ENCODE measurements at regions not wholly inside any gene's neighbourhood (a gene's known extent, or its start where the extent isn't known, plus 50 kb on each side); places are given as distances from the start of the nearest gene placed in this dataset.

DNA sequence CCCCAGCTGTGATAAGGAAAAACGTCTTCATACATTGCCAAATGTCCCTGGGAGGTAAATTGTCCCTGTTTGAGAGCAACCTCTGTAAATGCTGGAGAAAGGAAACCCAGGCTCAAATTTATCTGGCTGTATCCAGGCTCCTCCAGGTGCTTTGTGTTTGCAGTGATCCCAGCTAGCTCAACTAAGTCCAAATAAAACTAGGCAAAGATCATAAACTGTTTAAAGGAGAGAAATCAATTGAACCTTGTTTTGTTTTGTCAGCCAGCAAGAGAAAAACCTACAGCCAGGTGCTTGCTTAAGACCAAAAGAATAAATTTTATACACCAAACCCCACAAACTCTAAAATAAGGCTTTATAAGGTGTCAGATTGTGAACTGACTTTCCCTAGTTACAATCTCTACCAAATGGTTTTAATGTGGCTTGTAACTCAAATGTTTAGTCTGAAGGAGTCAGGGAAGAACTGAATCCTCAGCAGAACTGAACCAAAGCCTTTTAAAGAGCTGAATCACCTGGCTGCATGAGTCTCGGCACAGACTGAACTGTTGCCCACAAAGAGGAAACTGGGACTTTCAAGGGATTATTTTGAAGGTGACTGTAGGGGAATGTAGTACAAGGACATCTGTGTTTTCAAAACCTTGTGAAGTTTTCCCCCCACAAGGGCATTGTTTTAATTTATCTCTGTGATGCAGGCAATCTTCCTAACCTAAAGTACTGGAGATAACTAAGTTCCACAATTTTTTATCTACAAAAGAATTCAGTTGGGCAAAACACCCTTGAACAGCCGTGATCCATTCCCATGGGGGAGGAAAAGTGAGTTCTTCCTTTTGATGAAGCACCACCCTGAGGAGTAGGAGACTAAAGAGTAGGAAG is 201.7 kb upstream of the TARS1 start:
- no peaks in the 10 kb centered on the region for H3K9me3 ChIP-seq (ENCODE audit: low read depth)
- H3K27ac ChIP-seq: no peak overlapping the region
- TF ChIP-seq, protein P1, sequence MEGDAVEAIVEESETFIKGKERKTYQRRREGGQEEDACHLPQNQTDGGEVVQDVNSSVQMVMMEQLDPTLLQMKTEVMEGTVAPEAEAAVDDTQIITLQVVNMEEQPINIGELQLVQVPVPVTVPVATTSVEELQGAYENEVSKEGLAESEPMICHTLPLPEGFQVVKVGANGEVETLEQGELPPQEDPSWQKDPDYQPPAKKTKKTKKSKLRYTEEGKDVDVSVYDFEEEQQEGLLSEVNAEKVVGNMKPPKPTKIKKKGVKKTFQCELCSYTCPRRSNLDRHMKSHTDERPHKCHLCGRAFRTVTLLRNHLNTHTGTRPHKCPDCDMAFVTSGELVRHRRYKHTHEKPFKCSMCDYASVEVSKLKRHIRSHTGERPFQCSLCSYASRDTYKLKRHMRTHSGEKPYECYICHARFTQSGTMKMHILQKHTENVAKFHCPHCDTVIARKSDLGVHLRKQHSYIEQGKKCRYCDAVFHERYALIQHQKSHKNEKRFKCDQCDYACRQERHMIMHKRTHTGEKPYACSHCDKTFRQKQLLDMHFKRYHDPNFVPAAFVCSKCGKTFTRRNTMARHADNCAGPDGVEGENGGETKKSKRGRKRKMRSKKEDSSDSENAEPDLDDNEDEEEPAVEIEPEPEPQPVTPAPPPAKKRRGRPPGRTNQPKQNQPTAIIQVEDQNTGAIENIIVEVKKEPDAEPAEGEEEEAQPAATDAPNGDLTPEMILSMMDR (IDR thresholded peaks at IDR 0.05; ENCODE audit: low read depth, low read length): no peak
- H3K36me3 ChIP-seq: no peaks in the 10 kb centered on the region
- no peaks in the 10 kb centered on the region for H3K27me3 ChIP-seq
- no peak for DNase-seq (ENCODE audit: low read depth in 1 of 2, low spot score in 1 of 2)
- H3K4me3 ChIP-seq: no peak overlapping the region
- no peaks in the 10 kb centered on the region for H3K4me1 ChIP-seq (ENCODE audit: low read depth)

DNA sequence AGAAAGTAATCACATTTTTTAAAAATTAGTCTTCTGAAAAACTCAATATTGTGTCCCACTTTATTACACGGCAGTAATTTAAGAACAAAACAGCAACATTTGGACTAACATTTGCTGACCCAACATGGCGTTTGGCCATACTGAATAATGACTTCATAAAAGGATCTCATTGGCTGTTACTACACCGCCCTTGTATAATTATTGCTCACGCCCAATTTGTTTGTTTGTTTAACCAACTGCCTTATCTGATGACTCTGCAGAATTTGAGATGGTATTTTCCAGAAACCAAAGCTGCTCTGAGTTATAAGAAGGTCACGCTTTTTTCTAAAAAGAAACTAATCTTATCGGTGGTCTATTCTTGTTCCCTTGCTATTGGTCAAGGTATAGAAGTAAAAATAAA is 200.2 kb upstream of the TARS1 start:
- DNase-seq (ENCODE audit: low read depth in 1 of 2, low spot score in 1 of 2): no peak
- Histone ChIP-seq H3K4me3 (no peak overlapping the region), H3K27me3 (no peaks in the 10 kb centered on the region), H3K4me1 (ENCODE audit: low read depth) (no peaks in the 10 kb centered on the region), H3K27ac (no peak overlapping the region), H3K36me3 (no peaks in the 10 kb centered on the region), H3K9me3 (ENCODE audit: low read depth) (no peaks in the 10 kb centered on the region)
- TF ChIP-seq, protein P1 (IDR thresholded peaks at IDR 0.05; ENCODE audit: low read depth, low read length): no peak

DNA sequence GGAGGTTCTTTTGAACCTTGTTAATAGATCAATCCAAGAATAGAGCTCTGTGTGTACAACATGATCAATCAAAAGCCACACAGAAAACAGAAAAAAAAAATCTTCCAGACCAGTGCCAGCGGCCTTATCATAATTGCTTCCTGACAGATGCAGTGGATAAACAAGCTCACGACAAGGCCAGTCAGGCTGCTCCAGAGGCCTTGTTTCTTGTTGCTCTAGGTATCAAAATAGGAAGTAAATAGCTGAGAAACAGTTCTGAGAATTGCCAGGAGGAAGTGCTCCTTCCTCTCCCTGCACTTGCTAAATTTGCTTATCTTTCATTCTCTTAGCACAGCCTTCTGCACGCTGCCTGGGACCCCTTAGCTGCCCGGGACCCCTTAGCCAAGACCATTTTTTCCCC is 199.0 kb upstream of the TARS1 start:
- no peaks in the 10 kb centered on the region for H3K27me3 ChIP-seq
- H3K4me3 ChIP-seq: no peak overlapping the region
- no peaks in the 10 kb centered on the region for H3K4me1 ChIP-seq (ENCODE audit: low read depth)
- no peak overlapping the region for H3K27ac ChIP-seq
- H3K9me3 ChIP-seq (ENCODE audit: low read depth): no peaks in the 10 kb centered on the region
- no peaks in the 10 kb centered on the region for H3K36me3 ChIP-seq
- no peak for DNase-seq (ENCODE audit: low read depth in 1 of 2, low spot score in 1 of 2)
- TF ChIP-seq, protein P1 (IDR thresholded peaks at IDR 0.05; ENCODE audit: low read depth, low read length): no peak

DNA sequence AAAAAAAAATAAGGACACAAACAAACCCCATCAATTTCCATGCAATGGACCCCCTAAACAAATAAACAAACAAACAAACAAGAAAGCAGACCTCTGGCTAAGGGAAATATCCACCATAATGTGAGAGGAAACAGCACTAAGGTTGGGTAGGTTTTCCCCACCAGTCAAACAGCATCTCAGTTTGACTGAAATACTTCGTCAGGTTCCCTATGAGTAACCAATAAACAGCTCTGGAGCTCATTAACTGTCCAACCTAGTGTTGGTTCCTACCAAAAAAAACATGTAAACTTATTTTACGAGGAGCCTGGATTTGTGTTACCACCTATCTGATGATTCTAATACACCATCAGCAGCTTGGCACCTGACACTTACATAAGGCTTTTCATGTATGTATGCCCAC is 198.5 kb upstream of the TARS1 start:
- H3K36me3 ChIP-seq: no peaks in the 10 kb centered on the region
- no peaks in the 10 kb centered on the region for H3K4me1 ChIP-seq (ENCODE audit: low read depth)
- no peaks in the 10 kb centered on the region for H3K27me3 ChIP-seq
- H3K4me3 ChIP-seq: no peak overlapping the region
- H3K27ac ChIP-seq: no peak overlapping the region
- DNase-seq (ENCODE audit: low read depth in 1 of 2, low spot score in 1 of 2): no peak
- TF ChIP-seq, protein P1 (IDR thresholded peaks at IDR 0.05; ENCODE audit: low read depth, low read length): no peak
- no peaks in the 10 kb centered on the region for H3K9me3 ChIP-seq (ENCODE audit: low read depth)

DNA sequence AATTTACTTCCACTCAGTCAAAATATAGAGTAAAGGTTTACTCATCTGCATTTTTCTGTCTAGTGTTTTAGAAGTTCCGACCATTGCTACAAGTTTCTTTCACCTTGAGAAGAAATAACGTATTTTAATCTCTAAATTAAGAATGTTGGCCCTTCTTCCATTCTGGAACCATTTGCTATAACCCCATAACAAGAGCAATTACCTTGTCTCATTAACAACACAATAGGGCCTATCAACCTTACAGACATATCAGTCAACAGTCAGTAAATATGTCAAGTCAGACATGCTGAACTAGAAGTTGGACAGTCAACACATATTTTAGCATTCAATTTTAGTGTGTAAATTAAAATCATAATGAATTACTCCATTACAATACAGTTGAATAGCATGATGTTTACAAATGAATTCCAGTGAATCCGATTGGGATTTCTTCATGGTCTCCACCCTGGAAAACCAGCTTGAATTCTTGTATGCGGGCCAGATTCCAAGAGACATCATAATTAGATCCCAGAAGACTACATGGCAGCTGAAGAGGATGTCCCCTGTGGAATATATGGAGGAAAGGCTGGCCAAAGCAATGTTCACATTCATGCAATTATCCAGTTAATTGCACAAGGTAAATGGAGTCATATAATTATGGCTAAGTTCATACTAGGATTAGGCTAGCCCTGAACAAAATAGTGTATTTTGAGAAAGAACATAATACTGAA is 196.2 kb upstream of the TARS1 start:
- Histone ChIP-seq H3K27ac (no peak overlapping the region), H3K9me3 (ENCODE audit: low read depth) (no peaks in the 10 kb centered on the region), H3K4me1 (ENCODE audit: low read depth) (no peaks in the 10 kb centered on the region), H3K27me3 (no peaks in the 10 kb centered on the region), H3K36me3 (no peaks in the 10 kb centered on the region), H3K4me3 (no peak overlapping the region)
- DNase-seq (ENCODE audit: low read depth in 1 of 2, low spot score in 1 of 2): no peak
- TF ChIP-seq, protein P1 (IDR thresholded peaks at IDR 0.05; ENCODE audit: low read depth, low read length): no peak
